Vagina (tissue), 2 donors: ENCODE measurements at regions not wholly inside any gene's neighbourhood (a gene's known extent, or its start where the extent isn't known, plus 50 kb on each side); places are given as distances from the start of the nearest gene placed in this dataset.

Experiments
- DNase-seq, 2 donors: peaks; one replicate each; pipeline ENCODE4 v3.0.0-alpha.2; 2017; ENCODE audit errors: extremely low spot score in 2 of 2
- H3K27ac ChIP-seq: fragments of 200-600 bp; sonication (generic); one replicate; pipeline ENCODE4 v1.5.1; 2019
- H3K27me3 ChIP-seq: fragments of 200-600 bp; sonication (generic); one replicate; pipeline ENCODE4 v1.5.1; 2019
- H3K36me3 ChIP-seq, 2 donors: fragments of 200-600 bp; sonication (generic); one replicate each; pipeline ENCODE4 v1.5.1; 2017 to 2019
- H3K4me1 ChIP-seq: fragments of 200-600 bp; sonication (generic); one replicate; pipeline ENCODE4 v1.5.1; 2019
- H3K4me3 ChIP-seq, 2 donors: fragments of 200-600 bp; sonication (generic); 1 replicate in 1 of 2; 2 replicates in 1 of 2; pipeline ENCODE4 v1.5.1; 2016 to 2019
- H3K9me3 ChIP-seq: fragments of 200-600 bp; sonication (generic); one replicate; pipeline ENCODE4 v1.5.1; 2019
- POLR2A ChIP-seq, 2 donors: fragments of 450-650 bp; IDR thresholded peaks; one replicate each; pipeline ENCODE4 v1.6.1; 2017; ENCODE audit warnings: antibody characterized with exemption in 2 of 2, mild to moderate bottlenecking in 2 of 2, moderate library complexity in 2 of 2
- POLR2AphosphoS5 ChIP-seq, 2 donors: sonication (generic); formaldehyde crosslinking; IDR thresholded peaks; one replicate each; pipeline ENCODE4 v1.9.0; 2017; ENCODE audit warnings: antibody characterized with exemption in 2 of 2, mild to moderate bottlenecking in 2 of 2, low read depth in 1 of 2; ENCODE audit not compliant: insufficient read depth in 1 of 2
- intact Hi-C: fragments of 100-400 bp; cut with DNase I; formaldehyde crosslinking; loops from one replicate; pipeline ENCODE4 v1.15.1; 2023
- TF ChIP-seq, protein P1 (sequence below), 3 experiments: fragments of 450-650 bp in 2 of 3; fragments of 200-600 bp in 1 of 3; sonication (generic) in 1 of 3; IDR thresholded peaks; one replicate each; pipeline ENCODE4 v1.5.1; 2017 to 2019; ENCODE audit warnings: antibody characterized with exemption in 3 of 3, mild to moderate bottlenecking in 2 of 3, moderate library complexity in 2 of 3

- intact Hi-C loops: no loop called here
- peaks cover 10% of the 10 kb centered on the region for H3K4me1 ChIP-seq
- no peaks in the 10 kb centered on the region for H3K9me3 ChIP-seq
- H3K36me3 ChIP-seq: no peaks in the 10 kb centered on the region
- TF ChIP-seq, protein P1, sequence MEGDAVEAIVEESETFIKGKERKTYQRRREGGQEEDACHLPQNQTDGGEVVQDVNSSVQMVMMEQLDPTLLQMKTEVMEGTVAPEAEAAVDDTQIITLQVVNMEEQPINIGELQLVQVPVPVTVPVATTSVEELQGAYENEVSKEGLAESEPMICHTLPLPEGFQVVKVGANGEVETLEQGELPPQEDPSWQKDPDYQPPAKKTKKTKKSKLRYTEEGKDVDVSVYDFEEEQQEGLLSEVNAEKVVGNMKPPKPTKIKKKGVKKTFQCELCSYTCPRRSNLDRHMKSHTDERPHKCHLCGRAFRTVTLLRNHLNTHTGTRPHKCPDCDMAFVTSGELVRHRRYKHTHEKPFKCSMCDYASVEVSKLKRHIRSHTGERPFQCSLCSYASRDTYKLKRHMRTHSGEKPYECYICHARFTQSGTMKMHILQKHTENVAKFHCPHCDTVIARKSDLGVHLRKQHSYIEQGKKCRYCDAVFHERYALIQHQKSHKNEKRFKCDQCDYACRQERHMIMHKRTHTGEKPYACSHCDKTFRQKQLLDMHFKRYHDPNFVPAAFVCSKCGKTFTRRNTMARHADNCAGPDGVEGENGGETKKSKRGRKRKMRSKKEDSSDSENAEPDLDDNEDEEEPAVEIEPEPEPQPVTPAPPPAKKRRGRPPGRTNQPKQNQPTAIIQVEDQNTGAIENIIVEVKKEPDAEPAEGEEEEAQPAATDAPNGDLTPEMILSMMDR (IDR thresholded peaks at IDR 0.05): no peak
- TF ChIP-seq POLR2A (IDR thresholded peaks at IDR 0.05) (no peak), POLR2AphosphoS5 (IDR thresholded peaks at IDR 0.05; ENCODE audit: insufficient read depth in 1 of 2, low read depth in 1 of 2) (no peak)
- H3K4me3 ChIP-seq: no peak overlapping the region
- H3K27ac ChIP-seq: no peak overlapping the region
- H3K27me3 ChIP-seq: peaks cover 5% of the 10 kb centered on the region
- no peak for DNase-seq
Measured at GRCh38 chr11:70660059-70660888, 261.9 kb downstream of the CTTN start.

- intact Hi-C loops: no loop called here
- Histone ChIP-seq H3K9me3 (no peaks in the 10 kb centered on the region), H3K4me1 (peaks cover 10% of the 10 kb centered on the region), H3K27ac (no peak overlapping the region), H3K4me3 (no peak overlapping the region), H3K36me3 (no peaks in the 10 kb centered on the region), H3K27me3 (peaks cover 5% of the 10 kb centered on the region)
- DNase-seq: no peak
- TF ChIP-seq POLR2A (IDR thresholded peaks at IDR 0.05) (no peak), POLR2AphosphoS5 (IDR thresholded peaks at IDR 0.05; ENCODE audit: insufficient read depth in 1 of 2, low read depth in 1 of 2) (no peak)
- TF ChIP-seq, protein P1 (IDR thresholded peaks at IDR 0.05): no peak
Measured at GRCh38 chr11:70660889-70661197, 262.5 kb downstream of the CTTN start.

DNA sequence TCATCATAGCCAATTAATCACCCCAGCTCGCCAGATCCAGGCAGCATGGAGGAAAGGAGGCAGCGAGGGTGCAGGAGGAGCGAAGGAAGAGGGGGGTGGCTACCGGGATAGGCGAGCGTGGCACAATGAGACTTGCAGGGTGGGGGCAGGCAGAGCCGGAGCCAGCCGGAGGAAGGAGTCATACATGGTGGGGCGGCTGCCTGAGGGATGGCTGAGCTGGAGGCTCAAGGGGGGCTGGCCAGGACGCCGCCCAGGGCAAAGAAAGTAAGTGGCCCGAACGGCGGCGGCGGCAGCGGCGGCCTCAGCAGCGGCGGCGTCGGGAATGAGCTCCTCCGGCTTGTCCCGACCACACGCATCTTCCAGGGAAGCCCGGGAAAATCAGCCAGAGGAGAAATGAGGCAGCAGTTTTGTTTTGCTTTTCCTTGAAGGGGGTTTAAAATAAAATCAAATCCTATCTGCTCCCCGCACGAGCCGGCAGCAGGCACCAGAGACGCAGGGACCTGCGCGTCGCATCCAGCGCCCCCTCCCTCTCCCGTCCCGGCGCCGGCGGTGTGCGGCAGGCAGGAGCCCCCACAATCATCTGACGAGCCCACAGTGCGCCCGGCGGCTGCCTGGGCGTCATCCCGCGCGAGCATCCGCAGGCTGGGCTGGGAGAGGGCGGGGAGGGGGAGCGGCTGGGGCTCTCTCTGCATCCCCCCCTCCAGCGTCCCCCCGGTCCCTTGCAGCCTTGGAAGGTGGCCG lies 263.6 kb downstream of the CTTN start:
- Histone ChIP-seq H3K4me3 (peak overlapping the region; percentile 31 to 34), H3K27me3 (peaks cover 5% of the 10 kb centered on the region)

DNA sequence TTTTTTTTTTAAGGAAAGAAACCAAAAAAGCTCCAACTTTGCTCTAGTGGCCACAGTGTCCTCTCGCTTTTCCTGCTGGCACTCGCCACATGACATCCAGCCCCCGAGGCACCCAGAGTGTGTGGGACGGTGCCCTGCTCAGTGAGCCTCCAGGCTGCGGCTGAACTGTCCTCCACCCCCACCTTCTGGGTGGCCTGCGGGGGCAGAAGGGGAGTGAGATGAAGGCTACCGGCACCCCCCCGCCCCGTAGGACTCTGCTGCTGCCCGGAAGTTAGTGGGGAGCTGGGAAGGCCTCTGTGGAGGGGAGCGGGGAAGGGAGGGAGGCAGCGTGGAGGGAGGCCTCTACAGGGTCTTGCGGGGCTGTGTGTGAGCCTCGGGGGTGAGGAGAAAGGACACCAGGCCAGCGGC lies 264.4 kb downstream of the CTTN start:
- Histone ChIP-seq H3K27me3 (peaks cover 5% of the 10 kb centered on the region), H3K4me1 (peaks cover 10% of the 10 kb centered on the region), H3K9me3 (no peaks in the 10 kb centered on the region), H3K4me3 (peak overlapping the region in 1 of 2 donors; percentile 34), H3K36me3 (no peaks in the 10 kb centered on the region), H3K27ac (no peak overlapping the region)
- no peak for DNase-seq
- intact Hi-C loops: no loop called here
- TF ChIP-seq, protein P1 (IDR thresholded peaks at IDR 0.05): no peak
- TF ChIP-seq POLR2AphosphoS5 (IDR thresholded peaks at IDR 0.05; ENCODE audit: insufficient read depth in 1 of 2, low read depth in 1 of 2): no peak
- no peak for TF ChIP-seq POLR2A (IDR thresholded peaks at IDR 0.05)

More for the DNA sequence above, 263.6 kb downstream of the CTTN start:
- Histone ChIP-seq H3K4me1 (peaks cover 10% of the 10 kb centered on the region), H3K9me3 (no peaks in the 10 kb centered on the region), H3K36me3 (no peaks in the 10 kb centered on the region), H3K27ac (no peak overlapping the region)
- DNase-seq: no peak
- TF ChIP-seq POLR2A (IDR thresholded peaks at IDR 0.05) (no peak), POLR2AphosphoS5 (IDR thresholded peaks at IDR 0.05; ENCODE audit: insufficient read depth in 1 of 2, low read depth in 1 of 2) (no peak)
- TF ChIP-seq, protein P1 (IDR thresholded peaks at IDR 0.05): no peak
- intact Hi-C loops: no loop called here

GRCh38 chr11:70663815-70664214 lies 265.5 kb downstream of the CTTN start:
- H3K36me3 ChIP-seq: no peaks in the 10 kb centered on the region
- H3K27me3 ChIP-seq: peaks cover 5% of the 10 kb centered on the region
- H3K9me3 ChIP-seq: no peaks in the 10 kb centered on the region
- DNase-seq: no peak
- intact Hi-C loops: no loop called here
- H3K4me3 ChIP-seq: no peak overlapping the region
- H3K27ac ChIP-seq: no peak overlapping the region
- TF ChIP-seq, protein P1 (IDR thresholded peaks at IDR 0.05): no peak
- TF ChIP-seq POLR2AphosphoS5 (IDR thresholded peaks at IDR 0.05; ENCODE audit: insufficient read depth in 1 of 2, low read depth in 1 of 2): no peak
- TF ChIP-seq POLR2A (IDR thresholded peaks at IDR 0.05): no peak
- H3K4me1 ChIP-seq: peaks cover 10% of the 10 kb centered on the region
